GM19452 (cell line): ENCODE measurements at regions not wholly inside any gene's neighbourhood (a gene's known extent, or its start where the extent isn't known, plus 50 kb on each side); places are given as distances from the start of the nearest gene placed in this dataset.
"Not testable (repeated sequence)": the region's sequence is repeated elsewhere in the genome, so short reads cannot be mapped to it uniquely, and the experiment has no call there.

Experiments
- ATAC-seq: cut with Tn5 transposase; IDR thresholded peaks from one replicate; pipeline ENCODE4 v1.9.1; 2021; ENCODE audit not compliant: unreplicated experiment

GRCh38 chr5:104170926-104171325 is 608.3 kb upstream of the NUDT12 start:
- no peak for ATAC-seq

GRCh38 chr5:104146652-104147051 is 584.1 kb upstream of the NUDT12 start:
- no peak for ATAC-seq

- no peak for ATAC-seq
Observed at GRCh38 chr5:104139840-104140239, 577.3 kb upstream of the NUDT12 start.

GRCh38 chr5:104130320-104130719 is 567.7 kb upstream of the NUDT12 start:
- ATAC-seq, result no peak

- no peak for ATAC-seq
Observed at GRCh38 chr5:104128348-104128747, 565.8 kb upstream of the NUDT12 start.

GRCh38 chr5:104126980-104127379 is 564.4 kb upstream of the NUDT12 start:
- ATAC-seq, result no peak

- no peak for ATAC-seq
Observed at GRCh38 chr5:104119529-104119928, 556.9 kb upstream of the NUDT12 start.

GRCh38 chr5:104111632-104112031 is 549.0 kb upstream of the NUDT12 start:
- no peak for ATAC-seq

- ATAC-seq, result no peak
Observed at GRCh38 chr5:104096451-104096850, 533.9 kb upstream of the NUDT12 start.

GRCh38 chr5:104095527-104095926 is 532.9 kb upstream of the NUDT12 start:
- ATAC-seq, result no peak

- ATAC-seq, result no peak
Observed at GRCh38 chr5:104088876-104089778, 526.5 kb upstream of the NUDT12 start.

- no peak for ATAC-seq
Observed at GRCh38 chr5:104084896-104085295, 522.3 kb upstream of the NUDT12 start.

GRCh38 chr5:104082754-104083153 is 520.2 kb upstream of the NUDT12 start:
- ATAC-seq, result no peak

- no peak for ATAC-seq
Observed at GRCh38 chr5:104081232-104081631, 518.6 kb upstream of the NUDT12 start.

GRCh38 chr5:104080646-104081175 is 518.1 kb upstream of the NUDT12 start:
- ATAC-seq, result no peak

GRCh38 chr5:104079861-104080645 is 517.5 kb upstream of the NUDT12 start:
- ATAC-seq, result not testable (repeated sequence)

GRCh38 chr5:104071887-104072286 is 509.3 kb upstream of the NUDT12 start:
- no peak for ATAC-seq

- ATAC-seq, result no peak
Observed at GRCh38 chr5:104062621-104063377, 500.2 kb upstream of the NUDT12 start.

- ATAC-seq, result no peak
Observed at GRCh38 chr5:104061707-104062106, 499.1 kb upstream of the NUDT12 start.

GRCh38 chr5:104053353-104053649 is 490.7 kb upstream of the NUDT12 start:
- no peak for ATAC-seq
